H9 (cell line): ENCODE measurements at regions not wholly inside any gene's neighbourhood (a gene's known extent, or its start where the extent isn't known, plus 50 kb on each side); places are given as distances from the start of the nearest gene placed in this dataset.
"Not testable (repeated sequence)": the region's sequence is repeated elsewhere in the genome, so short reads cannot be mapped to it uniquely, and the experiment has no call there.

Experiments
- DNase-seq: peaks from one replicate; pipeline ENCODE4 v3.0.0-alpha.2; 2017
- H2AFZ ChIP-seq: one replicate; pipeline ENCODE4 v1.6.1; 2013; ENCODE audit warnings: mild to moderate bottlenecking, low read length, control low read depth, moderate library complexity
- H2AK5ac ChIP-seq: 2 replicates; pipeline ENCODE4 v1.6.1; 2013; ENCODE audit warnings: low read length, control low read depth, mixed read lengths; ENCODE audit not compliant: insufficient read length
- H2BK120ac ChIP-seq: one replicate; pipeline ENCODE4 v1.6.1; 2013; ENCODE audit warnings: low read depth, mild to moderate bottlenecking, low read length, control low read depth, inconsistent platforms; ENCODE audit not compliant: poor library complexity, severe bottlenecking
- H2BK12ac ChIP-seq: 2 replicates; pipeline ENCODE4 v1.6.1; 2013; ENCODE audit warnings: low read length, control low read depth, mixed read lengths, low read depth; ENCODE audit not compliant: insufficient read length
- H2BK15ac ChIP-seq: 2 replicates; pipeline ENCODE4 v1.6.1; 2013; ENCODE audit warnings: low read depth, low read length, control low read depth
- H2BK20ac ChIP-seq: one replicate; pipeline ENCODE4 v1.6.1; 2013; ENCODE audit warnings: low read depth, mild to moderate bottlenecking, low read length, control low read depth, inconsistent platforms; ENCODE audit not compliant: poor library complexity, severe bottlenecking
- H2BK5ac ChIP-seq: 2 replicates; pipeline ENCODE4 v1.6.1; 2013; ENCODE audit warnings: low read length, control low read depth, mixed read lengths; ENCODE audit not compliant: insufficient read length
- H3K14ac ChIP-seq: 2 replicates; pipeline ENCODE4 v1.6.1; 2013; ENCODE audit warnings: low read length, control low read depth; ENCODE audit not compliant: insufficient read depth
- H3K18ac ChIP-seq: 2 replicates; pipeline ENCODE4 v1.6.1; 2013; ENCODE audit warnings: low read depth, mild to moderate bottlenecking, mixed read lengths, low read length, control low read depth; ENCODE audit not compliant: insufficient read length
- H3K23ac ChIP-seq: 2 replicates; pipeline ENCODE4 v1.6.1; 2013; ENCODE audit warnings: low read length, control low read depth, mixed read lengths, low read depth; ENCODE audit not compliant: insufficient read length
- H3K23me2 ChIP-seq: 2 replicates; pipeline ENCODE4 v1.6.1; 2013; ENCODE audit warnings: low read depth, mild to moderate bottlenecking, mixed read lengths, low read length, control low read depth; ENCODE audit not compliant: insufficient read length, poor library complexity, severe bottlenecking
- H3K27ac ChIP-seq: 2 replicates; pipeline ENCODE4 v1.5.1; 2013; ENCODE audit warnings: low read length, control low read depth, mixed read lengths, low read depth; ENCODE audit not compliant: insufficient read length
- H3K27me3 ChIP-seq: 2 replicates; pipeline ENCODE4 v1.6.1; 2013; ENCODE audit warnings: low read length, control low read depth, inconsistent platforms; ENCODE audit not compliant: insufficient read depth
- H3K4ac ChIP-seq: 2 replicates; pipeline ENCODE4 v1.6.1; 2013; ENCODE audit warnings: low read depth, mild to moderate bottlenecking, control low read depth, inconsistent platforms, low read length, moderate library complexity
- H3K4me1 ChIP-seq: 2 replicates; pipeline ENCODE4 v1.6.1; 2013; ENCODE audit warnings: low read length, control low read depth, inconsistent platforms; ENCODE audit not compliant: insufficient read depth
- H3K4me2 ChIP-seq: 2 replicates; pipeline ENCODE4 v1.6.1; 2013; ENCODE audit warnings: low read length, control low read depth, mixed read lengths; ENCODE audit not compliant: insufficient read length, insufficient read depth
- H3K56ac ChIP-seq: 2 replicates; pipeline ENCODE4 v1.6.1; 2013; ENCODE audit warnings: low read depth, mild to moderate bottlenecking, mixed read lengths, low read length, control low read depth; ENCODE audit not compliant: insufficient read length
- H3K79me1 ChIP-seq: 2 replicates; pipeline ENCODE4 v1.6.1; 2013; ENCODE audit warnings: low read depth, mild to moderate bottlenecking, moderate library complexity, low read length, control low read depth, inconsistent platforms; ENCODE audit not compliant: insufficient read depth, poor library complexity, severe bottlenecking
- H3K79me2 ChIP-seq: 2 replicates; pipeline ENCODE4 v1.6.1; 2013; ENCODE audit warnings: low read length, control low read depth, inconsistent platforms; ENCODE audit not compliant: insufficient read depth
- H3K9ac ChIP-seq: 2 replicates; pipeline ENCODE4 v1.6.1; 2013; ENCODE audit warnings: low read length, control low read depth, mixed read lengths; ENCODE audit not compliant: insufficient read length; ENCODE audit errors: extremely low read depth
- H3K9me3 ChIP-seq: one replicate; pipeline ENCODE4 v1.6.1; 2013; ENCODE audit warnings: low read depth, low read length, inconsistent platforms; ENCODE audit not compliant: control insufficient read depth
- H3T11ph ChIP-seq: one replicate; pipeline ENCODE4 v1.6.1; 2013; ENCODE audit warnings: mild to moderate bottlenecking, low read length, control low read depth, inconsistent platforms
- H4K20me1 ChIP-seq: one replicate; pipeline ENCODE4 v1.6.1; 2013; ENCODE audit not compliant: control insufficient read depth, insufficient read length, insufficient read depth
- H4K5ac ChIP-seq: 2 replicates; pipeline ENCODE4 v1.6.1; 2013; ENCODE audit warnings: low read depth, mild to moderate bottlenecking, mixed read lengths, low read length, control low read depth; ENCODE audit not compliant: insufficient read length
- H4K8ac ChIP-seq: replicated peaks from 2 replicates; pipeline ENCODE4 v1.6.1; 2013; ENCODE audit warnings: low read length, control low read depth, mixed read lengths, low read depth; ENCODE audit not compliant: insufficient read length
- H4K91ac ChIP-seq: 2 replicates; pipeline ENCODE4 v1.6.1; 2013; ENCODE audit warnings: low read depth, mild to moderate bottlenecking, moderate library complexity, mixed read lengths, low read length, control low read depth; ENCODE audit not compliant: insufficient read length
- H3K27ac Mint-ChIP-seq, 3 experiments: 2 replicates in 2 of 3; 3 replicates in 1 of 3; pipeline ENCODE4 v1.8.0; 2020 to 2021; ENCODE audit warnings: mixed read lengths in 3 of 3, mild to moderate bottlenecking in 1 of 3, moderate library complexity in 1 of 3
- H3K27me3 Mint-ChIP-seq: 2 replicates; pipeline ENCODE4 v1.8.0; 2021; ENCODE audit warnings: low read depth, mild to moderate bottlenecking, moderate library complexity, mixed read lengths
- H3K36me3 Mint-ChIP-seq, 3 experiments: 2 replicates in 2 of 3; 3 replicates in 1 of 3; pipeline ENCODE4 v1.8.0; 2020 to 2021; ENCODE audit warnings: low read depth in 3 of 3, mixed read lengths in 3 of 3; ENCODE audit not compliant: insufficient read depth in 1 of 3
- H3K4me1 Mint-ChIP-seq, 2 experiments: 2 replicates each; pipeline ENCODE4 v1.8.0; 2020; ENCODE audit warnings: mixed read lengths in 2 of 2
- H3K4me3 Mint-ChIP-seq, 2 experiments: 2 replicates in 1 of 2; 3 replicates in 1 of 2; pipeline ENCODE4 v1.8.0; 2020 to 2021; ENCODE audit warnings: mild to moderate bottlenecking in 2 of 2, mixed read lengths in 2 of 2, moderate library complexity in 1 of 2
- H3K9me3 Mint-ChIP-seq, 2 experiments: 2 replicates in 1 of 2; 3 replicates in 1 of 2; pipeline ENCODE4 v1.8.0; 2020; ENCODE audit warnings: mild to moderate bottlenecking in 2 of 2, mixed read lengths in 2 of 2, moderate library complexity in 1 of 2
- WGBS: extraction: QIAGEN DNeasy Blood & Tissue Kit; methylation state at CpG from one replicate; pipeline ENCODE4 v1.1.7; 2013; ENCODE audit warnings: missing lambda C conversion rate, low lambda C conversion rate, mixed read lengths; ENCODE audit not compliant: insufficient read length; ENCODE audit errors: extremely low coverage; 5-methylcytosine and 5-hydroxymethylcytosine counted together

GRCh38 chr2:124987436-124987835 lies 962.3 kb downstream of the CNTNAP5 start:
- H4K91ac ChIP-seq, H2BK120ac ChIP-seq, H3K27me3 ChIP-seq, H3T11ph ChIP-seq, H3K18ac ChIP-seq, H3K9ac ChIP-seq, H3K79me2 ChIP-seq, DNase-seq, H3K56ac ChIP-seq, H4K5ac ChIP-seq, H3K27ac ChIP-seq, H2AK5ac ChIP-seq, H3K79me1 ChIP-seq, H3K4me1 ChIP-seq, H3K4me3 Mint-ChIP-seq, H2BK5ac ChIP-seq, H3K27me3 Mint-ChIP-seq, H4K8ac ChIP-seq, H2AFZ ChIP-seq, H3K9me3 ChIP-seq, H2BK15ac ChIP-seq, H3K4me2 ChIP-seq, H3K27ac Mint-ChIP-seq, H3K23me2 ChIP-seq, H3K14ac ChIP-seq, H4K20me1 ChIP-seq, H3K23ac ChIP-seq, H2BK20ac ChIP-seq, H2BK12ac ChIP-seq, H3K4ac ChIP-seq: not testable (repeated sequence)
- H3K4me1 Mint-ChIP-seq = peaks cover 6 to 14% of the 10 kb centered on the region in 2 experiments; a peak in 2 of 4 replicates
- peaks cover 13 to 19% (median 13%) of the 10 kb centered on the region in 3 experiments for H3K36me3 Mint-ChIP-seq
- H3K9me3 Mint-ChIP-seq = peaks cover 14 to 21% of the 10 kb centered on the region in 2 experiments
- no CpG with 5 or more reads among the region's 28 CpGs for WGBS
